ENCODE measurements at regions not wholly inside any gene's neighbourhood (a gene's known extent, or its start where the extent isn't known, plus 50 kb on each side); places are given as distances from the start of the nearest gene placed in this dataset.

DNA sequence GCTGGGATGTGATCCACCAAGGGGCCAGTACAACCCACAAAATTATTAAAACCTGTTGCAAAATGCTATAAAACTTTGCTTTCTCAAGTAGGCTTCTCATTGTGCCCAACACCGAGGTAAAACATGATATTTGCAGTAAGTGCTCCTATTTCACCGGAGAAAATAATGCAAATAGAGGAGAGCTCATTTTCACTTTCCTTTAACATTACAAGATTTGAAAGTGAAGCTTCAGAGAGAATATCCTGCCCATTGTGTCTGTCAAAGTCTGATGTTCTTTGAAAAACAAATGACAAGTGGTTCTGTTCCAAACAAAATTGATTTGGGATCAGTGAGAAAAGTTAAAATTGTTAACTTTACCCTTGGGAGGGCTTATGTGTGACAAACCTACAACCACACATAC is 287.1 kb downstream of the KCNN2 start:
- DNase-seq: no peak

DNA sequence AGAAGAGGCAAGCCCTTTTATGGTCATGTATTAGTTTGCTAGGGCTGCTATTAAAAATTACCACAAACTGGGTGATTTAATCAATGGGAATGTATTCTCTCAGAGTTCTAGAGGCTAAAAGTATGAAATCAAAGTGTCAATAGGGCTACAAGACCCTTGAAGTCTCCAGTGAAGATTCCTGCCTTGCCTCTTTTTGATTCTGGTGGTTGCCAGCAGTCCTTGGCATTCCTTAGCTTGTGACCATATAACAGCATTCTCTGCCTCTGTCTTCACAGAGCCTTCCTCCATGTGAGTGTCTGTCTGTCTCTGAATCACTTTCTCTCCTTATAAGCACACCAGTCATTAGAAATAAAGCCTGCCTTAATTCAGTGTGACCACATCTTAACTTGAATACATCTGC is 282.7 kb downstream of the KCNN2 start:
- no peak for DNase-seq

- DNase-seq: no peak
These were observed 274.4 kb downstream of the KCNN2 start for GRCh38 chr5:114636271-114636670.

DNA sequence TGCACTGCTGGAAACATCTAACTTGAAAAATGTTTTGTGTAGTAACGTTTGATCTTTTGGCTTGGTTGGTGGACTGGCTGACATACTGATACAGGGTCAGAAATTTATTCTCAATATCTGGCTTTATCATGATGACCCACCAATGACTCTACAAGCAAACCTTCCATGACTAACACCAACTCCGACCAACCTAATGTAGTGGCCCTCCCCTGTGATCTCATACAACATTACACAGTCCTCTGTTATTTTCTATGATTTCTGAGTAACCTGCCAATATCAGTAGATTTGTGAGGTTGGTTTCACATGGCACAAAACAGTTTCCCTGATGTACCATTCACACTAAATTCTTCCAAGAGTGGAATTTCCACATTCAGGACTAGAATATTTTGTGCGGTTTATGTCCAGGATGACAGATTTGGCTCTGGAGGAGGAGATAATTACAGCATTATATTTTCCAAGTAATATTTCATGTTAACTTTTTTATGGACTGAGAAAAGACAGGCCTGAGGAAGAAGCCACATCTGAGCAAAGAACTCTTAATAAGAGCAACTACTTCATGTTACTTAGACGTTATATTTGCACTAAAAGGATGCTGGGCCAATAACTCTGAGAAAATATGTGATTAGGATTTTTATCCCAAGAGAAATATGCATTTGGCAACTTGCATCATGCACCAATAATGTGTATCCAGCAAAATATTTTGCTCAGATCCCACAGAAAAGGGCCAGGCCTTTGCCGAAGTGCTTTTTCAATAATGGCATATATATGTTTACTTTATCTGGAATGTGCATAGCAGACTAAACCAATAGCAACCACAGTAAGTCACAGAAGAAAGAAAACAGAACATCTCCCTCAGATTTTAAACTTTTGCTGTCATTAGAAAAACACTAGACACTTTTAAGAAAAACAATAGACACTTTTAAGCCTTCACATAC is 273.4 kb downstream of the KCNN2 start:
- DNase-seq: no peak

DNA sequence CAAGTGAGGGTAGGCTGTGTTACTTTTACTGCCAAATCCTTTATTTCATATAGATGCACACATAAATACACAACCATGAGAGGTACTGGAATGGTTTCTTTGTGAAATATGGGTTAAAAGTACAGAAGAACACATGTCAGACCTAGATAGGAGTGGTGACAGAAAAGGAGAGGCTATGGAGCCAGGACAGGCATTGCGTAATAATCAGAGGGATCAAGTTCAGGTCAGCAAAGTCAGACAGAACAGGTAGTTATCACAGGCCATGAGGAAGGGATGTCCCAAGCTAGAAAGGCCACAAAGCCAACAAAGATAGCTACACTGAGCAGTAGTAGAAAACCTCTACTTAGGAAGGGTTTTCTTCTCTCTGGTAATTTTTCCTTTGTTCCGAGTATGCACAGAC is 272.6 kb downstream of the KCNN2 start:
- DNase-seq: no peak

DNA sequence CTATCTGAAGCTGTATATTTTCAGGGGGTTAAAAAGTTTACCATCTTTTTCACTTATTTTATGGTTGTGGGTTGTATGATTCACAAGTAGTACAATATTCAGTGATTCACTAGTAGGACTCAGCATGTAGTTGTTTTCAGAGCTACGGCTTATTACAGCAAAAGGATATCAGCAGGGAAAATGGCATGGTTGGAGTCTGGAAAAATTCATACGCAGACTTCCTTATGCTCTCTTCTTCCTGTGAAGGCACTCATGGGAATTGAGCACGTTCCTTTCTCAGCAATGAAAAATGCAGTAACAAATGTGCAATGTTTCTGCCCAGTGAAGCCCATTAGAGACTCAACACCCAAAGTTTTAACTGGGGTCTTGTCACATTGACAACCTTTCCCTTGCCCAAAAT is 250.5 kb downstream of the KCNN2 start:
- DNase-seq: no peak

- no peak for DNase-seq
These were observed 219.3 kb downstream of the KCNN2 start for GRCh38 chr5:114581136-114581535.

DNA sequence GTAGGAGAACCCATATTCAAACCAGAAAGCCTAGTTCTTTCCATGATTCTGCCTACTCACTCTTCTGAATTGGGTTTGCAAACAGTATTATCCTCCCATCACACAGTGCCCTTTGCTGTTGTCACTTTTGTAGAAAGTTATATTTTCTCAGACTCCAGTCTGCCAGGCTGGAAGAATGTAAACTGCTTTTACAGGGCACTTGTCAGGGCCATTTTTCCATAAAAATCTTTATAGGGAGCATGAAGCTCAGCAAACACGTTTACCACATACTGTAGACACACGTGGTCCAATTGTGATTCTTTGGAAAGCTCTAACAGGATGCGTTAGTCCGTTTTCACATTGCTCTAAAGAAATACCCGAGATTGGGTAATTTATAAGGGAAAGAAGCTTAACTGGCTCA is 204.0 kb downstream of the KCNN2 start:
- DNase-seq: no peak

GRCh38 chr5:114565139-114565538 is 203.3 kb downstream of the KCNN2 start:
- no peak for DNase-seq

- no peak for DNase-seq
These were observed 199.5 kb downstream of the KCNN2 start for GRCh38 chr5:114561415-114561814.
